NCI-H524 (cell line): ENCODE measurements at regions not wholly inside any gene's neighbourhood (a gene's known extent, or its start where the extent isn't known, plus 50 kb on each side); places are given as distances from the start of the nearest gene placed in this dataset.

Experiments
- DNase-seq, 2 experiments: peaks; one replicate each; lab custom pipeline; 2025; lab: John Stamatoyannopoulos, UW

DNA sequence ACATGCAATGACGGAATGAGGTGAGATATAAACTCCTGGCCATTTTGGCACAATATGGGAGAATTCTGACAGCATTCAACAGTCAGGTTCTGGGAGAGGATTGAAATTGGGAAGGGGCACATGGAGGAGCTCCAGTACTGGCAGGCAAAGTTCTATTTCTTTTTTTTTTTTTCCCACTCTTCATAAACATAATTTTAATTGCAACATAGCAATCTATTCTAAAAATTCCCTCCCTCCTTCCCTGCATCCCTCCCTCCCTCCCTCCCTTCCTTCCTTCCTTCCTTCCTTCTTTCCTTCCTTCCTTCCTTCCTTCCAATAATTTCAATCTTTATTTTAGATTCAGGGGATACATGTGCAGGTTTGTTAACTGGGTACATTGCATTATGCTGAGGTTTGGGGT is 93.2 kb downstream of the PTCSC3 start:
- no peak for DNase-seq

DNA sequence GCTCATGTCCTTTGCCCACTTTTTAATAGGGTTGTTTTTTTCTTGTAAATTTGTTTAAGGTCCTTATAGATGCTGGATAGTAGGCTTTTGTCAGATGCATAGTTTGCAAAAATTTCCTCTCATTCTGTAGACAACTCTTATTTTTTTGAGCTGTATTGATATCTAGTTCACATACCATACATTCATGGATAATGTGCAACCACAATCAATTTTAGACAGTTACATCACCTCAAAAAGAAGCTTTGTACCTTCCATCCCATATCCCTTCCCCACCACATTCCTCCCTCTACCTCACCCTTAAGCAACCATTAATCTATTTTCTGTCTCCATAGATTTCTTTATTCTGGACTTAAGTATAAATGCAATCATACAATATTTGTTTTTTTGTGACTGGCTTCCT is 98.4 kb downstream of the PTCSC3 start:
- no peak for DNase-seq

DNA sequence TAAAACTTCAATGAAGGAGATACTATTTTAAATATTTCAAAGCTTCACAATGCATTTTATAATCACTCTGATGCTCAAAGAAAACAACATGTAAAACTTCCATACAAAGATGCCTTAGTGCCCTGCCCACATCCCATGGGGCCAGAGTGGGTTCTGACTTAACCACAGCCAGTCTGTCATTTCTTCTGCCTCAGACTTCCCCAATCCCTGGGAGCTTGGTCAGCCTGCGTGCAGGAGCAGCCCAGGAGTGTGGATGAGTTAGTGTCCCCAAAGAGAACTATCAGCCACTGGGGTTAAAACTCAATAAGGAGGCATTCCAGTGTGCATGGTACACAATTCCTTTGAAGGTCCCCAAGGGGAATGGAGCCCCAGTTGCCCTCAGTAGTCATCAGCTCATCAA is 100.3 kb downstream of the PTCSC3 start:
- no peak for DNase-seq

DNA sequence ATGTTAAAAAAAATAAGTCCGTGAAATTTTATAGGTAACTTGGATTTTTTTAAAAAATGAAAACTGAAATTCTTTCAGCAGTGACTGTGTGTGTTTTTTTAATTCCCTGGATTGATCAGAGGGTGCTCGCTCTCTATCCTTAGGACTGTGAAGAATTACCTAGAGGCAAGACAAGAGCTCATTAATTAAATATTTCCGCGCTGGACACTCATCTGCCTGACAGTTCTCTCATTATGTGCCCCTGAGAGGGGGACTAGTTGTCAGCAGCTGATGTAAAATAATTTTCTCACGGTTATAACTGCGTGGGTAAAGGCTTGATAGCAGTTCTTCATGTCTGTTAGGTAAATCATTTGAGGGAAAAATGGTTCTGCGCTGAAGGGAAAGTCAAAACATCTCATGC is 101.3 kb downstream of the PTCSC3 start:
- no peak for DNase-seq

DNA sequence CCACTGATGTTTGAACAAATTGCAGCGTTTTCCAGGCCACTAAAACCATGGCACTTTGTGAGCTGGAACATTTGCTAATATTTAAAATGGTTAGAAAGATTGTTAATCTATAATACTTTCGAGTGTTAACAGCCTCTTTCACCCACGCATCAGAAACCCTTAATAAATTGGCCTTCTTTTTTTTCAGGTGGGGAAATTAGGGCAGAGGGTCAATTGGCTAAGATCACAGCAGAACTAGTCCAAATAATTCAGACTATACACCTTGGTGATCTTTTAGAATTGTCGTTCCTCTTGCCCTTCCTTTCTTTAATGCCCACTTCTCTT is 105.8 kb downstream of the PTCSC3 start:
- no peak for DNase-seq

DNA sequence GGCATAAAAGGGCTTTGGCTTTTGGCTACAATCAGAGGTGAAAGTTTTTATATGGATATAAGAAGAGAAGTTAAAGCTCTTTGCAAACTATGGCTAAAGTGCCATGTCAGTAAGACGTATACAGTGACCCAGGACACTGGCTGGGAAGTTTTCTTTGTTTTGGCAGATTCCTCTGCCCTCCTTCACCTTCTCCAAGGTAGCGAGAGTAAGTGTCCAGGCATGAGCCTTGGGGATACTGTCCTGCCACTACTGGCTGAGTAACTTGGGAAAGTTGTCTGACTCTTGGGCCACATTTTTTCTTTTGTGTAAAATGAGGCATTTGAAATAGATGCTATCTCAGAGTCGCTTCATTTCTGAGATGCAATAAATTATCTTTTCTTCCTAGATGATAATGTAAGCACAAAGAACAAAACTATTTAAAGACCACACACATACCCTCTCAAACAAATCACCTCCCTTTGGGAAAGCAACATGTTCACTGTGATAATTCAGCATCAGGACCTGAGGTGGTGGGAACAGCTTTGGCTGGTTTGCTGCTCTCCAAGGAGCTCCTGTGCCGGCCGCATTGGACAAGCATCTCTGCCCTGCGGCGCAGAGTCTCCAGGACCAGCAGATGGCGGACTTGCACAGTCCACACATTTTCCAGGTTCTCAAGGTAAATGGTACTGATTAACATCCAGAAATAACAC is 106.3 kb downstream of the PTCSC3 start:
- DNase-seq = peak; percentile 80 to 94

DNA sequence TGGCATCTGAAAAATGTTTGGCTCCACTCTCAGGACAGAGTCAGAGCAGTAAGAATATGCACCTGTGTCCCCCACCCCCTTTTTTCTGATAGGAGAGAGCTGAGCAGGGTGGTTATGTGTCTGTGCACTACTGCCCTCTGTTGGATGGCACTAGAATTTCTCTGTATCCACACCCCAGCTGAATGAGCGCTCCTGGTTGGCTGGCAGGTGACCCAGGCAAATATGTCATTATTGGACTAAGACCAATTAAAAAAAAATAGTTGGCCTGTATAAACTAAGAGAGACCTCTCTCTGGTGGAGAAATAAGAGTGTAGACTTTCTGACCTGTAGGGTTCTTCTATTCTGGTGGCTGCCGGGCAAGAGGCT is 107.0 kb downstream of the PTCSC3 start:
- DNase-seq = peak; percentile 60 to 80

DNA sequence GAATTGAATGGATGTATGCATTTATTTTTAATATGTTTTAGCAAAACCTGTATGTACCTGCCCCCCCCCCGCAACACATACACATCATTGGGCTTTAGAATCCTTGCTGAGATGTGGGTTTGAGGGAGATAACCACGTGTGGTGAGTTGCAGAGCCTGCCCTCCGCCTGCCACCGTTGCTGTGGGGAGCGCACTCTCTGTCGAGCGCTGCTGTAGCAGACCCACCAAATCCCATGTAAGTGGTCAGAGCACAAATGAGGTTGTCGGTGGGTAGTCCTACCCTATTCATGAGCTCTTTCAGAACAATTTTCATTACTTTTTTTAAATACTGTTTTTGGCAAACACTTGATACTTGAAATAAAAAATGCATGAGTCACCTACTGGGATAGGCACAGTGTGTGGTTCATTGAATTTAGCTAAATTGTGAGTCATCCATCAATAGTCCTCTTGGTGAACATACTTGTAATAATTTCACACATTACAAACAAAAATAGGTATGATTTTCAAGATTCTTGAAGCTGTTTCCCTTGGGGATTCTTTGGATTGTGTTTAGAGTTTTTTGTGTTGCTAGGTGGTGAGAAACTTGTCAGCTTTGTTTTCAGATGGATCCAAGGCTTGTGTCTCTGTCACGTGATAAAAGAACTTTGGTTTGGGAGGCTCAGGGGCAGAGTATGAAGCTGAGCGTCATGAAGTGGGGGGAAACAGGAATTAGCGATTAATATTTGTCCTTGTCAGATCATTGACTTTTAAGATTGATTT is 107.6 kb downstream of the PTCSC3 start:
- DNase-seq = no peak

DNA sequence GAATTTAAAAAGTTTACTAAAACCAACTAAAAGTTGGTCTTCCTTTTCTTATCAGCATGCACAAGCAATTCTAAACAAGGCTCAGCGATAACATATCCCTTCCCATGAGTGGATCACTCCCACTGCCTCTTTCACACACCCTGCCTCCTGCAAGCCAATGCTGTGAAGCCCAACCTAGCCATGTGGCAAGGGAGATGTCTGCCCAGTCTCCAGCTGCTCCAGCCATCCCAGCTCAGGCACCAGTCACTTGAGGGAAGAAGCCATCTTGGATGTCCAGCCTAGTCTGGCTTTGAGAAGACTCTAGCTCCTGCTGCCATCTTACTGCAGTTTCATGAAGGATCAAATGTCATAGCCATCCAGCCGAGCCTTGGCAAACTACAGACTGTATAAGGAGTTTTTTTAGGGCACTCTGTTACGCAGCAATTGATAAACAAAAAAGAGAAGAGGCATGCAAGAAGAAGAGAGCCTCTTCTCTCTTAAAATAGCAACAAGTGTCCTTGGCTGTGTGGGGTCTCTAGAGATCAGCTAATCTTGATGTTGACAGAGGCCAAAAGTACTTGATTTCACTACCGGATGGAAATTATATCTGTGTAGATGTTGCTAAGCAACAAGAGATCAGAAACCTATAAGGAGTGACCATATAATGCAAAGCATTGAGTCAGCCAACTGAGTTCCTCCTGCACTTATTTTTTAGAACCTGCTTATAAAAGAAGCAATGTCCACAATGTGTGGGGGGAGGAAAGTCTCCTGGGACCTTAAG is 108.9 kb downstream of the PTCSC3 start:
- DNase-seq = peak in 1 of 2 experiments; percentile 45

DNA sequence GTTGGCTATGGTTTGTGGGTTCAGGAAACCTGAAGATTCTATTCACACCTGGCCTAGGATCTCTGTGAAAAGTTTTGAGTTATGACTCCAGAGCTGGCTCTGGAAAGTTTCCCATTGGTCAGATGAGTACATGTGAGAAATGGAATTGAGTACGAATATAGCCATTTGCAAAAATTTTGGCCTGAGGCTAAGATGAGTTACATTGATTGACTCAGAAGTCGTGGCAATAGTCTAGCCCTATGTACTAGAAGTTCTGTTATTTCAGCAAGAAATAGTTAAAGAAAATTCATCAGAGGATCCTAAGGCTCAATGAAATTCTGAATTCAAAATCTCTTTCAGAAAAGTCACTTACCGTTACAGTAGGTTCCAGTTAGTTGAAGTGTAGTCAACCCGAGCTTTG is 109.9 kb downstream of the PTCSC3 start:
- no peak for DNase-seq

DNA sequence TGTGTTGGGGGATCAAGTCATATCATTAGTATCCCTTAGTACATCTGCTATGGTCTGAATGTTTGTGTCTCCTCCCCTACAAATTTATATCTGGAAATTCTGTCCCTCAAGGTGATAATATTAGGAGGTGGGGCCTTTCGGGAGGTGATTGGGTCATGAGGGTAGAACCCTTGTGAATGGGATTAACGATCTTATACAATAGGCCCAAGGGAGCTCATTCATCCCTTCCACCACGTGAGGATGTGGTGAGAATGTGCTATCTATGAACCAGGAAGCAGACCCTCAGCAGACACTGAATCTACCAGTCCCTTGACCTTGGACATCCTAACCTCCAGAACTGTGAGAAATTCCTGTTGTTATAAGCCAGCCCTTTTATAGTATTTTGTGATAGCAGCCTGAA is 110.7 kb downstream of the PTCSC3 start:
- no peak for DNase-seq

DNA sequence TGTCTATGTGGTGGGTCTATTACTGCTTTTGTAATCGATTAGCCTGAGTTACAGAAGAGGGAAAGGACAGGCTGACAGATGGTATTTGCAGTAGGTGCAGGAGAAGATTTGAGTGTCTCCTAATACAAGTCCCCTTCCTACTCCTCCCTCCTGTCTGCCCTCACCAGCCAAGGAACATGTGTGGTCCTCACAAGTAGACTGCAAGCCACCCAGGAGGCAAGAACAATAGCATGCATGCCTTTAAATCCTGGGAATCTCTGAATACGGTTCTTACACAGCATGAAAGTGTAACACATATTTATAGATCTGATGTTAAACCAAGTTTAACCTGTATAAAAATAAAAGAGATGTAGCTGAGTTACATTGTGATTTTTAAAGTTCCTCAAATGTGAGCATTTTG is 117.0 kb downstream of the PTCSC3 start:
- DNase-seq = no peak

DNA sequence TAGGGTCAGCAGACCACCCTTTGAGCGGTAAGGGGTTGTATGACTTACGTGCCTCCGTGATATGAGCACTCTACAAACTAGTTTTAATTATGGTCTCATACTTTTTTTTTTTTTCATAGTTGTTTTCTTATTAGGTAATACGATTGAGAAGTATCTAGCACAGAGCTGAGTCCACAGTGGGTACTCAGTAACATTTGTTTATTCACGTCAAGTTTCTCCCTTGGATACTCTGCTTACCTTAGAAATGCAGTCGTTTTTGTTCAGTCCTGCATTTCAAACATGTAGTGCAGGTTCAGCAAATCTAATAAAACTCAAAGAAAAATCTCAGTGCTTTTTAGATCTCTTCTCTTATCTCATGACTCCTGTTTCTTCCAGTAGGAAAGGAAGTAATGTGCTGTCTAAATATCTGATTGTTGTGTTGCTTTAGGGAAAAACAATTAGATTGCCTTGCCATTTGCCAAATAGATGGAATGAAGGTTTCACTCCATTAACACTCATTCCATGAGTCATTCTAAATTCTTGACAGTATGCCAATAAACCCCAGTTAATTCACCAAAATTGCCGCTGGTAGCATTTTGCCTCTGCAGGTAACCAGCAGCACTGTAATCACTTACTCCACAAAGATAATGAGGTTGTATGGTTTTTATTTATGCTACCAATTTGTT is 118.9 kb downstream of the PTCSC3 start:
- DNase-seq = no peak

DNA sequence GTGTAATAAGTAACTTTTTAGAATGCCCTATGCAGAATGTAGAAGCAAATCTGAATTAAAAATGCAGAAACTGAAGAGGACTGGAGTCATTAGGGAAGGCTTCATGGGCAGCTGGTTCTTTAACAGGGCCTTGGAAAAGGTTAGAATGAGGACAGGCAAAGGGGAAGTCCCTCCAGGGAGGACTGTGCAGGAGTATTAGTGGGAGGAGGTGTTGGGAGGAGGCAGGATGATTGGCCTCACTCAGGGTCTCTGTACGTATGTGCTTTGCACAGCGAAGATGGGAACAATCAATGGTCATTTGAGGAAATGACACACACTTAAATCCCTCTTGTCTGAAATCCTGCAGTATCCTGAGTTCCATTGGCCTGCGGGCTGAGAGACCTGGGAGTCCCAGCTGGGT is 119.7 kb downstream of the PTCSC3 start:
- no peak for DNase-seq

DNA sequence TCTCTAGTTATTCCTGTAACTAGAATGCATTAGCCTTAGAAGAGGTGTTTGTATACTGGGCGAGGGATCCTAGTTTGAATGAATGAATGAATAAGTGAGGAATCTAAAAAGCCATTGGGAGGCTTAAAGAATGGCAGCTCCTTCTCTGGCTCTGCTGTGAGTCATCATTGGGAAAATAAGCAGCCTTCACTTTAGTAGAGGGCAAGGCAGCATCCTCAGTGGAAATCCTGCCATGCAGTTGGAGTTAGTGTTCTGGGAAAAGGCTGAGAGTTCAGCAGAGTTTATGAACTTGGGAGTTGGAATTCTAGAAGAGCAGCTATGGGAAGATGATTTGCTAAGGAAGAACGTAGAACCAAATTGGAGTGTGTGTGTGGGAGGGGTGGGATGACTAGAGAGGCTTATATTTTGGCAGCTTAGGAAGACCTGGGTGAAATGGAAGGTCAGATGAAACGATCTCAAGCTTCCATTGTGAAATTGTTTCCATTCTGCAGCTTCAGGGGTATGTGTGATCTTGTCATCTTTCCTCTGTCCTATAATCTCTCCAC is 120.8 kb downstream of the PTCSC3 start:
- no peak for DNase-seq

DNA sequence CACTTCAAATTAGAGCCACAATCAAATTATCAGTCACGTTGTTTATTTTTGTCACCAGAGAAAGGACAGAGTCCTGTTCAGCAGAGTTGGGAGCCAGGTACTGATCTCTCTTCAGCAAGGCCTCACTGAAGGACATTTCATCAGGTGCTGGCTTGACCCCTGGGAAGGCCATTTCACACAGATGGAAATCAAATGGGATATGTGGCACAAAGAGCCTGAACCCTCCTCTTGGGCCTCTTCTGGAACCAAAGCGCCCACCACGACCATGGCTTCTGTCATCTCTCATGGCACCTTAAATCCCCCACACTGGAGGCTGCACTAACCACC is 121.5 kb downstream of the PTCSC3 start:
- no peak for DNase-seq

DNA sequence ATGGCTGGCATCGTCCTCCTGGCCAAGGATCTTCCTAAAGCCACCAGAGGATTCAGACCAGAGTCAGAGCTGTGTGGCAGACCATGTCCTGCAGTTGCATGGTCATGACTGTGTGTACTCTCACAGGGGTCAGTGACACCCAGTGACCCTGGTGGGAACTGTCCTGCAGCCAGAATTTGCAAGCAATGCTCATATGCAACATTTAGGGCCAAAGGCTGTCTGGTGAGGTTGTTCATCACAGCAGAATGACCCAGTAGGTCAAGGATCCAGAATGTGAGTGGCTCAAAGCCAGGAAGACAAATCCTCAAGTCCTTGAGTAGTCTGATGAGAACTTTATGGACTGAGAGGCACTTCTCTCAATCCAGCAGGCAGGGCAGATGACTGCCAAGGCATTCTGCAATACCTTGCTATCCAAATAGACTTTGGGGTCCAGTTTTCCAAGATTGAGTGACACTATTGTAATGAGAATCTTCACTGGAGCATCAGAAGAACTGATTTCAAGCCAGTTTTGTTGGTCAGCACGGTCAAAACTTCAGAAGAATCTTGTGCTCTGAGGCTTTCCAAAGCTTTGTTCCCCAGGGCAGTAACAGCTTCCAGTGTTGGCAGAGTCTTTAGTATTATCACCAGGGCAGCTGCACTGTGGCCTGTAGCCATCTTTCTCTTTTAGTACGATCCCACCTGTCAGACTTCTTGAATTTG is 122.0 kb downstream of the PTCSC3 start:
- DNase-seq = no peak

DNA sequence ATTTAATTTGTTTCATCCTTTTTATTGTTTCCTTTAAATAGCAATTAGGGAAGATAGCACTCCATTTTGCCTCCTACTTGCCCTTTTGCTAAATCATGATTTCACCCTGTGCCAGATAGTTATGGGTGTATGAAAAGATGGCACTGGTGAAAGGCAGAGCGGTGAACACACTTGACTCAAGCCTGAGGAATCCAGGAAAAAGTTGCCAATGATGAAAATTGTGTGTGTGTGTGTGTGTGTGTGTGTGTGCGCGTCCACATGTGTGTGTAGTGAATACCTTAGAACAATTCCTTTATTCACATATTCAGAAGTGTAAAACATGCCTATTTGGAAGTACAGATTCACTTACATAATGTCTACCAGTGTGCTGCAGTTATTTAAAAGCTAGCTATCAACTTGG is 123.8 kb downstream of the PTCSC3 start:
- DNase-seq = no peak

DNA sequence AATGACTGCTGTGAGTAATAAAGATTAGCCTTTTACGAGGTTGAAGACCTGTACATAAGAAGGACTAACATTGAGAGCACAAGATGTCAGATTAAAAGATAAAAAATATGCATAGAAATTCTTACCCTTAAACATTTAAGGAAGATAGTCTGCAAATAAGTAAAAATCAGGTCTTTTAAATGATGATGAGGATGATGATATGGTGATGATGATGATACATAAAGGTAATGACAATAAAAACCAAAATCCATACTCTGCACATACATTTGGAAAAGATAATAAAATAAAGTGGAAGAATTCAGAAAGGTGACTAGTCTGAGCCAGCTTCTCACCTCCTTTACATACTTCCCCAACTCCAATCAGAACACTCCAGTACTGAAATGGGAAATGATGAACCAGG is 124.5 kb downstream of the PTCSC3 start:
- DNase-seq = no peak

DNA sequence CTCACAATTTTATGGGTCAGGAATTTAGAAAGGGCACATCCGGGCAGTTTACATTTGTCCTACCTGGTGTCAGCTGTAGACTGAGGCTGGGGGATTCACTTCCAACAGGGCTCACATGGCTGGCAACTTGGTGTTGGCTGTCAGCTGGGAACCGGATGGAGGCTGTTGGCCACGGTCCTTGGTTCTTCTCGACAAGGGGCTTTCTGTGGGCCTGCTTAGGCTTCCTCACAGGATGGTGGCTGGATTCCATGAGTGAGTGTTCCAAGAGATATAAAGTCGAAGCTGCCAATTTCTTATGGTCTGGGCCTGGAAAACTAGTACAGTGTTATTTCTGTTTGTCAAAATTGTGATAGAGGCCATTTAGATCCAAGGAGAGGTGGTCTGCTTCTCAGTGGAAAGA is 127.9 kb downstream of the PTCSC3 start:
- DNase-seq = no peak

DNA sequence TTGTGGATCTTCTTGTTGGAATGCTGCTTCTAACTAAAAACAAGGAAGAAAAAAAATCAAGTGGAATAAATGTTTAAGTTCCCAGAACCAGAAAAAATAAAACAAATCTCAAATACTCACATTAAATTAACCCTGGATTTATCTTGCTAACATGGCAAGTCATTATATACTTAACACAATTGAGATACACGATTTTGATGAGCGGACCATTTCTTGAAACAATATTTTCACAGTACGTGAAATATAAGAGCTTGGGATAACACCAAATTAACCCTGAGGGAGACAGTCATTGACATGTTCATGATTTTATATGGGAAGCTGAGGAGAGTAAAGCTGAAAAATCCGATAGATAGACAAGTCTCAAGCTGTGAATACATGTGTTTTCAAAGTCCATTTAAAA is 128.6 kb downstream of the PTCSC3 start:
- DNase-seq = no peak

DNA sequence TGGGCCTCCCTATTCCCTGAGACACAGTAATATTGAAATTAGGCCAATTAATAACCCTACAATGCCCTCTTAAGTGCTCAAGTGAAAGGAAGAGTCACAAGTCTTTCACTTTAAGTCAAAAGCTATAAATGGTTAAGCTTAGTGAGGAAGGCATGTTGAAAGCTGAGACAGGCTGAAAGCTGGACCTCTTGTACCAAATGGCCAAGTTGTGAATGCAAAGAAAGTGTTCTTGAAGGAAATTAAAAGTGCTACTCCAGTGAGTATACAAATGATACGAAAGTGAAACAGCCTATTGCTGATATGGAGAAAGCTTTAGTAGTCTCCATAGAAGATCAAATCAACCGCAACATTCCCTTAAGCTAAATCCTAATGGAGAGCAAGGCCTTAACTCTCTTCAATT is 140.8 kb downstream of the PTCSC3 start:
- no peak for DNase-seq
